Right forelimb (tissue), 1 donor: ENCODE measurements at regions not wholly inside any gene's neighbourhood (a gene's known extent, or its start where the extent isn't known, plus 50 kb on each side); places are given as distances from the start of the nearest gene placed in this dataset.

ENCODE experiments used
- DNase-seq: peaks from one replicate; pipeline ENCODE4 v3.0.0-alpha.2; 2018

GRCh38 chrX:39189431-39189830 is 388.2 kb downstream of the MID1IP1 start:
- no peak for DNase-seq

- DNase-seq, result no peak
Observed at GRCh38 chrX:39194673-39195072, 393.4 kb downstream of the MID1IP1 start.

- DNase-seq, result no peak
Observed at GRCh38 chrX:39195156-39195555, 393.9 kb downstream of the MID1IP1 start.

GRCh38 chrX:39196192-39197102 is 395.2 kb downstream of the MID1IP1 start:
- DNase-seq, result no peak

GRCh38 chrX:39199429-39199828 is 398.2 kb downstream of the MID1IP1 start:
- DNase-seq, result no peak

GRCh38 chrX:39201305-39201990 is 400.2 kb downstream of the MID1IP1 start:
- DNase-seq, result no peak

GRCh38 chrX:39202641-39203040 is 401.4 kb downstream of the MID1IP1 start:
- DNase-seq, result no peak

GRCh38 chrX:39203427-39203826 is 402.2 kb downstream of the MID1IP1 start:
- no peak for DNase-seq

- no peak for DNase-seq
Observed at GRCh38 chrX:39204353-39204752, 403.1 kb downstream of the MID1IP1 start.

- DNase-seq, result no peak
Observed at GRCh38 chrX:39204945-39205344, 403.7 kb downstream of the MID1IP1 start.

- no peak for DNase-seq
Observed at GRCh38 chrX:39205467-39205866, 404.2 kb downstream of the MID1IP1 start.

- DNase-seq, result no peak
Observed at GRCh38 chrX:39206399-39207145, 405.3 kb downstream of the MID1IP1 start.

GRCh38 chrX:39211501-39211900 is 410.2 kb downstream of the MID1IP1 start:
- no peak for DNase-seq

- DNase-seq, result no peak
Observed at GRCh38 chrX:39212456-39212855, 411.2 kb downstream of the MID1IP1 start.

GRCh38 chrX:39214387-39215126 is 413.3 kb downstream of the MID1IP1 start:
- DNase-seq, result no peak

GRCh38 chrX:39220952-39221351 is 419.7 kb downstream of the MID1IP1 start:
- no peak for DNase-seq

GRCh38 chrX:39222346-39223113 is 421.3 kb downstream of the MID1IP1 start:
- no peak for DNase-seq

GRCh38 chrX:39226251-39226650 is 425.0 kb downstream of the MID1IP1 start:
- DNase-seq, result no peak

- DNase-seq, result no peak
Observed at GRCh38 chrX:39227371-39227770, 426.1 kb downstream of the MID1IP1 start.

GRCh38 chrX:39238006-39238405 is 436.7 kb downstream of the MID1IP1 start:
- DNase-seq, result no peak

- DNase-seq, result no peak
Observed at GRCh38 chrX:39242187-39242586, 440.9 kb downstream of the MID1IP1 start.

GRCh38 chrX:39244147-39244546 is 442.9 kb downstream of the MID1IP1 start:
- DNase-seq, result no peak
